SK-N-MC (cell line): ENCODE measurements at regions not wholly inside any gene's neighbourhood (a gene's known extent, or its start where the extent isn't known, plus 50 kb on each side); places are given as distances from the start of the nearest gene placed in this dataset.

ENCODE experiments used
- EZH2 ChIP-seq: fragments of 200-600 bp; sonication (generic); IDR thresholded peaks from one replicate; pipeline ENCODE4 v1.6.1; 2017; ENCODE audit warnings: antibody characterized with exemption
- POLR2AphosphoS5 ChIP-seq: IDR thresholded peaks from 2 replicates; pipeline ENCODE4 v1.6.1; 2012; ENCODE audit warnings: mild to moderate bottlenecking, low read depth, low read length, borderline replicate concordance

DNA sequence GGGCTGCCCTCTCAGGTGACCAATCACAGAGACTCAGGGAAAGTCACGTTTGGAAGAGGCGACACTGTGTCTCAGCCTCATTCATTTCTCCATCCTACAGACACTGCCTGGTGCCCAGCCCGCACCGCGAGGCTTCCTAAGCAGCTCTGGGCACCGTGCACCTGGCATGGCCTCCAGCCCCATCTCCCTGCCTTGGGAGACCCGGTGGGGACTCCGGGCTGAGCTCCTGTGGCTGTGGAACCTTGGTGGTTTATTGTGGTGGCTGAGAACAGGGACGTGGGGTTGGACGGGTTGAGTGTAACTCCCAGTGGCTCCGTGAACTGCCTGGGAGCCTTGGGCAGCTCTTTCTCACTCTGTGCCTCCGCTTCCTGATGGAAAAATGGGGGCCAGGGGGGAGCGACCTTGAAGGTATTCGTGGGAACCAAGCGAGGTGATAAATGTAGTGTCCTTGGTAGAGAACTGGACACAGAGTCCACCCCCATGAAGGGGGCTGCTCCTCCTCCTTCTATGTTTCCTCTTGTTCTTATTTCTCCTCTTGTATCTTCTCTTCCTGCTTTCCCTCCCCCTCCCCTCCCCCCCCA lies 215.4 kb downstream of the SEC14L1 start:
- TF ChIP-seq EZH2, result no peak
- no peak for TF ChIP-seq POLR2AphosphoS5
